ENCODE measurements at regions not wholly inside any gene's neighbourhood (a gene's known extent, or its start where the extent isn't known, plus 50 kb on each side); places are given as distances from the start of the nearest gene placed in this dataset.

- no peak for DNase-seq
Measured at GRCh38 chr20:22504829-22505377, 79.5 kb downstream of the FOXA2 start.

- no peak for DNase-seq
Measured at GRCh38 chr20:22503577-22503976, 80.8 kb downstream of the FOXA2 start.

GRCh38 chr20:22502731-22503191 is 81.6 kb downstream of the FOXA2 start:
- DNase-seq = no peak

DNA sequence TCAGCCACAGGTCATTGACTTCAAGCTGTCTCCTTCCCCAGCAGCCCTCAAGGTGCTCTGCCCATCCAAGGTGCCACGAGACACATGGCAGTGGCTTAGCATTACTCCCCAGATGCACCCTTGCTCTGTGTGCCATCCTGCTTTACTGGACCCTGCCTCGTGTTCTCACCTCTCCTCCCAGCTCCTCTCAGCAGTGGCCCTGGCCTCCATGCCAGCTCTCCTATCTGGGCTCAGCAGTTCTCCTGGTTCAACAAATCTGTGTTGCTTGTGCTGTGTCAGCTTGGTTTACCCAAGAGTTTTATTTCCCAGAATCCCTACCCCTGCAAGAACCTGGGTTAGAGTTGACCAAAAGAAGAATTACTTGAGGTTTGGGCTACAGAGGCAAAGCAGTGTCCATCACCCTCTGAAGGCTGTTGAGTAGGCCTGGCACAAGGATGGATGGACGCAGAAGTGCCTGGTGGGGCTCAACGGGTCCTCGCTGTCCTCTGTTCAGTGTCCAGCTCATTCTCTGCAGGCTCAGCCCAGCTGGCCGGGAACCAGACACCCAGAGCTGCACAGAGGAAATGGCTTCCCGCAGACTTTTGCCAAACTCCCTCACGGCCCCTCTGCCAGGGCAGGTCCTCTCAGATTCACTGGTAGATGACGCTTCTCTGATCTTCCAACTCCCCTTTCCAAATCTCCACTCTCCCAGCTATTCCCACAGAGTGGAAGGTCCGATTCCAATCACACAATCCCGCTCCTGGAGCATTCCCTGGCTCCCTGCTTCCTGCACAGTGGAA is 82.6 kb downstream of the FOXA2 start:
- DNase-seq = no peak

- no peak for DNase-seq
Measured at GRCh38 chr20:22501034-22501433, 83.3 kb downstream of the FOXA2 start.

GRCh38 chr20:22499515-22500166 is 84.7 kb downstream of the FOXA2 start:
- DNase-seq = no peak

- DNase-seq = no peak
Measured at GRCh38 chr20:22496817-22497216, 87.6 kb downstream of the FOXA2 start.

GRCh38 chr20:22495789-22496188 is 88.6 kb downstream of the FOXA2 start:
- DNase-seq = no peak

DNA sequence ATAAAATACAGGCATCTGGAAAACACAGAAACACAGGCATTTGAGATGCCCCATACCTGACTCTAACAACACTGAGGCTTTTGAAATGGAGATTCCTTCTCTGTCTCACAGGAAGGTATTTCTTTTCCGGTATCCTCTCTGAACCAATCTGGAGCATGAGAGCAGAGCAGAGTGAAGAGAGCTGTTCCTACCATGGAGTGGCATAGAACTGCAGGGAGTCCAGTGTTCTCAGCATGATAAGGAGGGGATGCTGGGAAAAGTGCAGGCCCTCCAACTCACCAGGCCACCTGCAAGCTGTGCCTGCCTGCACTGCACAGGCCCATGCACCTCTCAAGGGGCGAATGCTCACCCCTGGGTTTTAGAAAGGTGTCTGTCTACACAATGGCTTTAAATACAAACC is 89.2 kb downstream of the FOXA2 start:
- no peak for DNase-seq

DNA sequence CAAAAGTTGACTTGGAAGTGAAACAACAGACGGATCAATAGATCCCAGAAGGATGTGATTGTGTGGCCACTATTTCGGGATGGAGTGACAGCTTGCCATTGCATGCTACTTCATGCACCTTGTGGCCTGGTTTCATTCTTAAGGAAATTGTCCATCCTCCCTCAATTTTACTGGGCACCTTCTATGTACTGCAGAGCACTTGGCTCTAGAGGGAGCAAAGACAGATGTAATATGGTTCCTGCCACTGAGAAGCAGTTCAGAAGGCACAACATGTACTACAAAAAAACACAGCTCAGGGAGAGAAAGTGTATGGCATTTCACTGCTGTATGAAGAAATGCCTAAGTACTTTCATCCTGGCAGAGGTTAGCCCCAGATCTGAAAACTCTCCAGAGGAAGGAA is 91.9 kb downstream of the FOXA2 start:
- no peak for DNase-seq

DNA sequence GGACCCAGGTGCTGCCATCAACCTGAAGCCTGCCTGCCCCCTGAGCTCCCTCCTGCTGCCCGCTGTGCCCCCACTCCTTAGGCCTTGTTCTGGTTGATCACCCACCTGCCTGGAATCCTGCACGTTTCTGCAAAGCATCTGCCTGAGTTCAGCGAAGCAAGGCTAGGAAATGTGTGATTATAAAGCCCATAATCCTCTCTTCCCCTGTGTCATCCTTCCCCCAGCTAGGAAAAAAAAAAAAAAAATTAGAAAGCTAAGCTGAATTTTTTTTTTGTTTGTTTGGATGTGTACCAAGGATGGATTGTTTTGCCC is 93.2 kb downstream of the FOXA2 start:
- no peak for DNase-seq

DNA sequence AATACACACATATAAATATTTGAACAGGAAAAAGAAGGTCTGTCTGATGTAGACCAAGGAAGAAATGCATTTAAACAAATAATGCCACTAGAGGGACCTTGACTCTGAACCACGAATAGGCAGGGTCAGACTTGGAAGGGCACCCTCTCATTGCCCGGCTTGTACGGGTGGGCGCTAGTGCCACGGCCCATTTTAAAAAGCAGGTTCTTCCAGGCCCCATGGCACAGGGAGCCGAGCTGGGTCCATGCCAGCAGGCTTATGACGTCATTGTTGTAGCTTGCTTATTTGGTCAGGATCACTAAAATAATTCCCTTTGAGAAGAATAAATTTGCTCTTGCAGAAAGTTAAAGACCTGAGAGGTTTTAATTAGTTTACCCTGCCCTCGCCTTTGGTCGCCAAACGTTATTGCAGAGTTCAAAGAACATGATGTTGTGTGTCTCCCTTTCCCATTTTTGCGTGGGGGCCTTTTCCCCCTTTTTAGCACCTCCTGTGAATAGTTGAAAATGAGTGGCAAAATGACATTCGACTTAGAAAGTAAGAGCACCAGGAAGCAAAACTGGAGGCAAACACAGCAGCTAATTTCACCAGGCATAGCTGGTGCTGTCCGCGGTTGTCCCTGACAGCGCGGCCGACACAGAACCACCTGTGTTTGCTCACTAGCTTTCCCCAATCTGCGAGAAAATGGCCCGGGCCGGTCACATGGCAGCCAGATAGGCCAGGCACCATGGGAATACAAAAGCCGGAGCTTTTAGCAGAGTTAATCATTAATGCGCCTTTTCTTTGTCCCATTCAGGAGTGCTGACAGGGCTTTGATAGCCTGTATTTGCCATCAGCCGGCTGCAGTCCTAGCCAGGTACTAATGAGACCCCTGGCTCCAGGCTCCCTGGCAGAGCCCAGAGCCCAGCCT is 93.8 kb downstream of the FOXA2 start:
- no peak for DNase-seq

DNA sequence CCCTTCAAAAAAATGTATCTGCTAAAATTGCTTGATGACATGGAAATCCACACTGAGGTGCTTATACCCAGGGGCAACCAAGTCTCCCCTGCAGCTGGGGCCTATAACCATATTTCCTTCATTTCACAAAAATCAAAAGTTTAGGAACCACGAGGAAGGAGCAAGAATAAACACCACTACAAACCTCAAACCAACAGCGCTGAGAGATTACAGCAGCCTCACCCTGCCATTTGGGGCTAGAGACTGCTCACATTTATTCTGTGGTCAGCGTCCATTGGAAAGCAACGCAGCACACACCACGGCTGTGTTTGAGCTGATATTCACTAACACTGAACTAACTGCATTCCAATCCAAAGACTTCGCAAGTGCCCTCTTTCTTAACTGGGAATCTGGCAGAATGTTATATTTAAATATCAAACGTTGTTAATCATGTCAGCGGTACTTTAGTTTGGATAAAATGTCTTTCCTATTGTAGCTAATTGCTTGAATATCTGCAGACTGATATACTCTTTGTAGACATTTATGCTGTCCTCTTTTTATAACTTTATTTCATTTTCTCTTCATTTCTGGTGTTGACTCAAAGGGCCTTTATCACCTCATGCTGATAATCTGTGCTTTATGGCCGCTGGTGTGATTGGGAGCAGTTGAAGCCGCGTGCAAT is 94.6 kb downstream of the FOXA2 start:
- DNase-seq = no peak

DNA sequence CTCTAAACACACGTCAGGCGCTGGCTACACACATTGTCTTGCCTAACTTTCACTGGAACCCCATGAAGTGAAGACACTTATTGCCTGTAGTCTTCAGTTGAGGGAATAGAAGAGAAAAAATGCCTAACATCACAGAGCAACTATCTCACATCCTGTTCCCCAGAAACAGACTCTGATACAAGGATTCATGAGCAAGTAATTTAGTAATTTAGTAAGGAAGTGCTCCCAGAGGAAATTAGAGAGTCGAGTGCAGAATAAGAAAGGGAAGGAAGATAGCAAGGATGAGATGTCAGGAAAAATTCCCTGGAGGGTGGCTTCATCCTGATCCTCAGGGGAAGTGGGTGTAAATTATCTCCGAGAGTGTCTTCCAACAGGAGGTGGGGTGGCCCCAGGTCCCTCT is 104.0 kb downstream of the FOXA2 start:
- no peak for DNase-seq

DNA sequence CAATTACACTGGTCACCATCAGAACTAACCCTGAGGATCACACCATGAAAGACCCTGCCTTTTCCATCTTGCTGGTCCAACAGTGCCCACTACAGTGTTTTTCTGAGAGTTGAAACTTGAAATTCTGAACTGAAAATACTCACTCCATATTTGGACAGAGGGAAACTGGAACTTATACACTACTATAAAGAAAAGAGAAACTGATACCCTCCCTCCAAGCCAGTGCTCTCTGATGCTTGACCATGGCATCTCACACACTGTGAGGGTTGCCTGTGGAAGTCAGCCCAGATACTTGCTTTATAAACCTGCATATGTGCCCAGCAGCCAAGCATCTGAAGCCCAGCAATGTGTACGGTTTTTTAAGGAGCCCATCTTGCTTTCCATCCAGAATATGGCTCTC is 108.7 kb downstream of the FOXA2 start:
- no peak for DNase-seq

DNA sequence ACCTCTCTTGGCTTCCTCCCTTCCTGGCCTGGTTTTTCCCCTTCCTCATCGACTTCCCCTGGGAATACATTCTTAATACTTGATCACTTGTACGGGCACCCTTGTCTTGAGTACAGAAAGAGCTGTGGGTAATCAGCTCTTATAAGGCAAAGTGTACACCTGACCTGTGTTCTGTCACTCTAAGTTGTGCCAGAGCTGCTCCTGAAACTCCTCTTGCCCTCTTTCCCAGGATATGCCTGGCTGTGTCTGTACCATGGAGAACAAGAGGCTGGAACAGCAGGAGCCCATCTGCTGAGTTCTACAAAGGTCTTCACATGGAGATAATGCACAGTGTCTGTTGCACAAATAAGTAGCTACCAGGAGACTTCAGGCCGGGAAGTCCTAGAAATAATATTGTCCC is 110.1 kb downstream of the FOXA2 start:
- no peak for DNase-seq

GRCh38 chr20:22473293-22473692 is 111.1 kb downstream of the FOXA2 start:
- DNase-seq = no peak

- DNase-seq = no peak
Measured at GRCh38 chr20:22472447-22473100, 111.8 kb downstream of the FOXA2 start.

- no peak for DNase-seq
Measured at GRCh38 chr20:22471156-22471836, 113.1 kb downstream of the FOXA2 start.

DNA sequence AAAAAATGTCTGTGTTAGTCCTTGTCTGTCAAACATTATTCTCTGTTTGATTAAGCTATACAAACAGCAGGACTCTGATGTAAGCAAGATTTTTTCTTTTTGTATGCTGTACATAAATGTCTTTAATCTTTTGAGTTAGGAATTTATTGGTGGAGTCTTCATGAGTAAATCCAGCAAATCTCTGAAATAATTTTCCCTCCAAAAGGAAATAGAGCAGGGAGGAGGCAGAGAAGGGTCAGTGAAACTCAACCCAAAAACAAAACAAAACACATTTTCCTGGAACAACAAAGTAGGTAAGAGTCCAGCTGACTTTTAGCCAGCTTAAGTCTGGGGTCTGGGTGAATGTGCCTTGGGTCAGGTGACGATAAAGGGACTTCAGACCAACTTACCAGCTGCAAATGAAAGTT is 113.7 kb downstream of the FOXA2 start:
- DNase-seq = no peak

GRCh38 chr20:22466447-22467171 is 117.8 kb downstream of the FOXA2 start:
- no peak for DNase-seq

All from hippocampal formation (tissue), 2 donors.